Hepatocyte (in vitro differentiated cells): ENCODE measurements at regions not wholly inside any gene's neighbourhood (a gene's known extent, or its start where the extent isn't known, plus 50 kb on each side); places are given as distances from the start of the nearest gene placed in this dataset.

Source experiments
- DNase-seq: peaks from one replicate; pipeline ENCODE4 v3.0.0-alpha.2; 2016; ENCODE audit warnings: low spot score
- H2AFZ ChIP-seq: fragments of 200-600 bp; sonication (generic); 2 replicates; pipeline ENCODE4 v1.6.0; 2016; ENCODE audit warnings: antibody characterized with exemption, mild to moderate bottlenecking
- H3K27ac ChIP-seq: fragments of 200-600 bp; sonication (generic); 2 replicates; pipeline ENCODE4 v1.5.1; 2016; ENCODE audit warnings: mild to moderate bottlenecking
- H3K27me3 ChIP-seq: fragments of 200-600 bp; sonication (generic); 2 replicates; pipeline ENCODE4 v1.6.1; 2016
- H3K36me3 ChIP-seq: fragments of 200-600 bp; sonication (generic); replicated peaks from 2 replicates; pipeline ENCODE4 v1.5.1; 2016; ENCODE audit warnings: low read depth; ENCODE audit not compliant: insufficient read depth
- H3K4me1 ChIP-seq: fragments of 200-600 bp; sonication (generic); 2 replicates; pipeline ENCODE4 v1.5.1; 2016; ENCODE audit warnings: mild to moderate bottlenecking, moderate library complexity; ENCODE audit not compliant: insufficient read depth
- H3K4me2 ChIP-seq: fragments of 200-600 bp; sonication (generic); 2 replicates; pipeline ENCODE4 v1.6.0; 2016
- H3K4me3 ChIP-seq: fragments of 200-600 bp; sonication (generic); 2 replicates; pipeline ENCODE4 v1.5.1; 2016; ENCODE audit warnings: mild to moderate bottlenecking
- H3K79me2 ChIP-seq: fragments of 200-600 bp; sonication (generic); 2 replicates; pipeline ENCODE4 v1.6.0; 2017; ENCODE audit warnings: mild to moderate bottlenecking
- H3K9me2 ChIP-seq: fragments of 200-600 bp; sonication (generic); replicated peaks from 2 replicates; pipeline ENCODE4 v1.6.0; 2017; ENCODE audit warnings: mild to moderate bottlenecking; ENCODE audit not compliant: insufficient read depth
- H3K9me3 ChIP-seq: fragments of 200-600 bp; sonication (generic); 2 replicates; pipeline ENCODE4 v1.5.1; 2016; ENCODE audit warnings: low read depth, mild to moderate bottlenecking
- H4K20me1 ChIP-seq: fragments of 200-600 bp; sonication (generic); 2 replicates; pipeline ENCODE4 v1.6.0; 2016; ENCODE audit warnings: mild to moderate bottlenecking; ENCODE audit not compliant: insufficient read depth, poor library complexity, severe bottlenecking
- CTCF ChIP-seq: fragments of 200-600 bp; sonication (generic); IDR thresholded peaks from 2 replicates; pipeline ENCODE4 v1.5.1; 2016; ENCODE audit warnings: antibody characterized with exemption, mild to moderate bottlenecking; ENCODE audit not compliant: poor library complexity
- EZH2 ChIP-seq: fragments of 200-600 bp; sonication (generic); IDR thresholded peaks from 2 replicates; pipeline ENCODE4 v1.6.1; 2016; ENCODE audit warnings: antibody characterized with exemption, mild to moderate bottlenecking, borderline replicate concordance
- EZH2phosphoT487 ChIP-seq: fragments of 200-600 bp; sonication (generic); IDR thresholded peaks from one replicate; pipeline ENCODE4 v1.6.1; 2018; ENCODE audit warnings: antibody characterized with exemption, mild to moderate bottlenecking, low read depth, moderate library complexity; ENCODE audit not compliant: unreplicated experiment, severe bottlenecking
- whole genome bisulfite sequencing: methylation state at CpG from one replicate; pipeline ENCODE4 v1.1.6; 2016; ENCODE audit warnings: low lambda C conversion rate; ENCODE audit errors: missing lambda C conversion rate; 5-methylcytosine and 5-hydroxymethylcytosine counted together

GRCh38 chr12:3973269-3973884 lies 100.2 kb upstream of the PARP11 start:
- Histone ChIP-seq H3K4me3 (no peak overlapping the region), H3K4me1 (no peaks in the 10 kb centered on the region), H3K27ac (no peak overlapping the region), H4K20me1 (no peaks in the 10 kb centered on the region), H3K9me2 (no peaks in the 10 kb centered on the region), H3K9me3 (no peaks in the 10 kb centered on the region), H2AFZ (no peak overlapping the region), H3K4me2 (no peak overlapping the region), H3K27me3 (no peaks in the 10 kb centered on the region), H3K79me2 (no peaks in the 10 kb centered on the region), H3K36me3 (no peaks in the 10 kb centered on the region)
- WGBS, result 90% methylated on average over 14 of the region's 14 CpGs
- TF ChIP-seq CTCF (no peak), EZH2 (no peak), EZH2phosphoT487 (no peak)
- no peak for DNase-seq

- Histone ChIP-seq H3K79me2 (no peaks in the 10 kb centered on the region), H4K20me1 (no peaks in the 10 kb centered on the region), H3K27ac (no peak overlapping the region), H3K4me1 (no peaks in the 10 kb centered on the region), H3K36me3 (no peaks in the 10 kb centered on the region), H3K4me3 (no peak overlapping the region), H3K4me2 (no peak overlapping the region), H2AFZ (no peak overlapping the region), H3K27me3 (no peaks in the 10 kb centered on the region), H3K9me3 (no peaks in the 10 kb centered on the region), H3K9me2 (no peaks in the 10 kb centered on the region)
- no peak for TF ChIP-seq EZH2phosphoT487
- TF ChIP-seq CTCF, result no peak
- no peak for TF ChIP-seq EZH2
- WGBS, result 92% methylated on average over 4 of the region's 4 CpGs
- no peak for DNase-seq
Measured at GRCh38 chr12:3972576-3972975, 99.4 kb upstream of the PARP11 start.

GRCh38 chr12:3968523-3968922 lies 95.3 kb upstream of the PARP11 start:
- H3K36me3 ChIP-seq, result no peaks in the 10 kb centered on the region
- H3K4me1 ChIP-seq, result no peaks in the 10 kb centered on the region
- no peak overlapping the region for H3K4me3 ChIP-seq
- no peak overlapping the region for H2AFZ ChIP-seq
- H3K79me2 ChIP-seq, result no peaks in the 10 kb centered on the region
- H4K20me1 ChIP-seq, result no peaks in the 10 kb centered on the region
- no peak for TF ChIP-seq CTCF
- no peak for TF ChIP-seq EZH2phosphoT487
- TF ChIP-seq EZH2, result no peak
- no peak overlapping the region for H3K27ac ChIP-seq
- H3K27me3 ChIP-seq, result no peaks in the 10 kb centered on the region
- no peaks in the 10 kb centered on the region for H3K9me2 ChIP-seq
- no peak overlapping the region for H3K4me2 ChIP-seq
- no peaks in the 10 kb centered on the region for H3K9me3 ChIP-seq
- 93% methylated on average over 4 of the region's 4 CpGs for WGBS
- no peak for DNase-seq
